GM21367 (cell line): ENCODE measurements at regions not wholly inside any gene's neighbourhood (a gene's known extent, or its start where the extent isn't known, plus 50 kb on each side); places are given as distances from the start of the nearest gene placed in this dataset.
"Not testable (repeated sequence)": the region's sequence is repeated elsewhere in the genome, so short reads cannot be mapped to it uniquely, and the experiment has no call there.

ENCODE experiments used
- ATAC-seq: cut with Tn5 transposase; IDR thresholded peaks from one replicate; pipeline ENCODE4 v1.9.1; 2021; ENCODE audit not compliant: unreplicated experiment

- ATAC-seq, result no peak
Measured at GRCh38 chr6:144568241-144568640, 283.1 kb downstream of the UTRN start.

GRCh38 chr6:144572541-144572940 lies 287.4 kb downstream of the UTRN start:
- ATAC-seq, result not testable (repeated sequence)

GRCh38 chr6:144574796-144575195 lies 289.7 kb downstream of the UTRN start:
- no peak for ATAC-seq

- ATAC-seq, result no peak
Measured at GRCh38 chr6:144575327-144575726, 290.2 kb downstream of the UTRN start.

GRCh38 chr6:144576871-144577270 lies 291.7 kb downstream of the UTRN start:
- no peak for ATAC-seq

- ATAC-seq, result no peak
Measured at GRCh38 chr6:144578385-144579350, 293.5 kb downstream of the UTRN start.

- ATAC-seq, result no peak
Measured at GRCh38 chr6:144580039-144580438, 294.9 kb downstream of the UTRN start.

- ATAC-seq, result no peak
Measured at GRCh38 chr6:144580771-144581170, 295.6 kb downstream of the UTRN start.

- ATAC-seq, result no peak
Measured at GRCh38 chr6:144581812-144582537, 296.8 kb downstream of the UTRN start.

GRCh38 chr6:144582939-144583613 lies 297.9 kb downstream of the UTRN start:
- ATAC-seq, result peak; percentile 94

- ATAC-seq, result no peak
Measured at GRCh38 chr6:144583614-144583954, 298.4 kb downstream of the UTRN start.

- no peak for ATAC-seq
Measured at GRCh38 chr6:144585217-144585814, 300.2 kb downstream of the UTRN start.

- no peak for ATAC-seq
Measured at GRCh38 chr6:144586986-144587385, 301.9 kb downstream of the UTRN start.

GRCh38 chr6:144588697-144589325 lies 303.7 kb downstream of the UTRN start:
- peak; percentile 76 for ATAC-seq

GRCh38 chr6:144590532-144590931 lies 305.4 kb downstream of the UTRN start:
- ATAC-seq, result no peak

GRCh38 chr6:144593392-144593791 lies 308.3 kb downstream of the UTRN start:
- no peak for ATAC-seq

- ATAC-seq, result no peak
Measured at GRCh38 chr6:144594585-144594984, 309.4 kb downstream of the UTRN start.

- no peak for ATAC-seq
Measured at GRCh38 chr6:144595266-144595665, 310.1 kb downstream of the UTRN start.

GRCh38 chr6:144597511-144597910 lies 312.4 kb downstream of the UTRN start:
- ATAC-seq, result no peak

GRCh38 chr6:144599615-144600014 lies 314.5 kb downstream of the UTRN start:
- ATAC-seq, result no peak

GRCh38 chr6:144601221-144601620 lies 316.1 kb downstream of the UTRN start:
- no peak for ATAC-seq
